ENCODE measurements at regions not wholly inside any gene's neighbourhood (a gene's known extent, or its start where the extent isn't known, plus 50 kb on each side); places are given as distances from the start of the nearest gene placed in this dataset.

DNA sequence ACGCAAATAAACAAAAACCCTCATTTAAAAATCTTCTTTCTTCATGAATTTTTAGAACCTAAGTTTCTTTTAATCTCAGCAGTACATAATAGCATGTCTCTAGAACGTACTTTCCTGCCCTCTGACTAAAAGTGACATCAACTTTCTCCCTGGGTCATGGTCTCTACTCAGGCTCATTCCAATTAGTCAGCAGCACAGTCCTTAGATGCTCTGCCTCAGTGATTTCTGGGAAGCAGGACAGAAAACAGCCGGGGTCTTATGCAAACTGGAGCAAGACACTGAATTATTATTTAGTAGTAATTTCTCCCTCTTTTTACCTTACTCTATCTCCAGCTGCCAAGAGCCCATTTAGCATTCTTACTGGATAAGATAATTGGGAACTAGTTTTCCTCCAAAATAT is 365.2 kb downstream of the TUSC7 start:
- Mint-ChIP-seq H3K4me1 (ENCODE audit: low read depth, unreplicated experiment) (no peaks in the 10 kb centered on the region), H3K9me3 (ENCODE audit: unreplicated experiment) (no peaks in the 10 kb centered on the region), H3K4me3 (ENCODE audit: unreplicated experiment) (no peak overlapping the region), H3K27ac (ENCODE audit: unreplicated experiment) (no peak overlapping the region), H3K27me3 (ENCODE audit: insufficient read depth, unreplicated experiment) (peaks cover 7% of the 10 kb centered on the region), H3K36me3 (ENCODE audit: insufficient read depth, unreplicated experiment) (no peaks in the 10 kb centered on the region)
- Histone ChIP-seq H3K27me3 (replicated peaks; ENCODE audit: control insufficient read depth, insufficient read depth, low read length) (no peaks in the 10 kb centered on the region), H3K36me3 (ENCODE audit: control insufficient read depth, insufficient read depth, low read length) (no peaks in the 10 kb centered on the region), H3K4me3 (ENCODE audit: low read depth, low read length) (no peak overlapping the region), H3K9me3 (no peaks in the 10 kb centered on the region), H3K4me1 (no peaks in the 10 kb centered on the region)
- BruUV-seq (replicated peaks), result no TSS peak
- DNase-seq, result no peak
- CTCF ChIA-PET, result no interaction called here
- TF ChIP-seq, protein P1, sequence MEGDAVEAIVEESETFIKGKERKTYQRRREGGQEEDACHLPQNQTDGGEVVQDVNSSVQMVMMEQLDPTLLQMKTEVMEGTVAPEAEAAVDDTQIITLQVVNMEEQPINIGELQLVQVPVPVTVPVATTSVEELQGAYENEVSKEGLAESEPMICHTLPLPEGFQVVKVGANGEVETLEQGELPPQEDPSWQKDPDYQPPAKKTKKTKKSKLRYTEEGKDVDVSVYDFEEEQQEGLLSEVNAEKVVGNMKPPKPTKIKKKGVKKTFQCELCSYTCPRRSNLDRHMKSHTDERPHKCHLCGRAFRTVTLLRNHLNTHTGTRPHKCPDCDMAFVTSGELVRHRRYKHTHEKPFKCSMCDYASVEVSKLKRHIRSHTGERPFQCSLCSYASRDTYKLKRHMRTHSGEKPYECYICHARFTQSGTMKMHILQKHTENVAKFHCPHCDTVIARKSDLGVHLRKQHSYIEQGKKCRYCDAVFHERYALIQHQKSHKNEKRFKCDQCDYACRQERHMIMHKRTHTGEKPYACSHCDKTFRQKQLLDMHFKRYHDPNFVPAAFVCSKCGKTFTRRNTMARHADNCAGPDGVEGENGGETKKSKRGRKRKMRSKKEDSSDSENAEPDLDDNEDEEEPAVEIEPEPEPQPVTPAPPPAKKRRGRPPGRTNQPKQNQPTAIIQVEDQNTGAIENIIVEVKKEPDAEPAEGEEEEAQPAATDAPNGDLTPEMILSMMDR (IDR thresholded peaks at IDR 0.05; ENCODE audit: insufficient read depth in 1 of 2, low read depth in 1 of 2, low read length in 1 of 2, severe bottlenecking in 1 of 2, unreplicated experiment in 1 of 2), result no peak
- POLR2A ChIA-PET, result no interaction called here
- intact Hi-C loops (cut with micrococcal nuclease; ENCODE audit: unreplicated experiment), result no loop called here

DNA sequence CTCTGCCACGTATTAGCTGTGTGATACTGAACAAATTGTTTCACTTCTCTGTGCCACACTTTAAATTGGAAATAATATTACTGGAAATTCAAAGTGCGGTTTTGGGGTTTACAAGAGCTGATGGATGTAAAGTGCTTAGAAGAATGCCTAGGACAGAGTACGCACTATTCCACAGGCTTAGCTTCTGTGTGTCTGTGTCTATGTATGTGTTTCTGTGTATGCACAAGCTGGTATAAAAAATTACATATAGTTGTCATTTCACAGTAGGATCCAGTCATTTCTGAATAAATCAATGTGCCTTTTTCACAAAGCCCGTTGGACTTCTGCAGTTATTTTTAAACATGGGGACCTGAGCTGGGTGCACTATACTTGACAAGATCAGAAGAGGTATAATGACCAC is 370.4 kb downstream of the TUSC7 start:
- Mint-ChIP-seq H3K9me3 (ENCODE audit: unreplicated experiment) (no peaks in the 10 kb centered on the region), H3K27ac (ENCODE audit: unreplicated experiment) (no peak overlapping the region), H3K4me1 (ENCODE audit: low read depth, unreplicated experiment) (no peaks in the 10 kb centered on the region), H3K36me3 (ENCODE audit: insufficient read depth, unreplicated experiment) (no peaks in the 10 kb centered on the region), H3K27me3 (ENCODE audit: insufficient read depth, unreplicated experiment) (peaks cover 20% of the 10 kb centered on the region), H3K4me3 (ENCODE audit: unreplicated experiment) (no peak overlapping the region)
- ChIA-PET POLR2A (no interaction called here), CTCF (no interaction called here)
- Histone ChIP-seq H3K4me3 (ENCODE audit: low read depth, low read length) (no peak overlapping the region), H3K9me3 (no peaks in the 10 kb centered on the region), H3K27me3 (replicated peaks; ENCODE audit: control insufficient read depth, insufficient read depth, low read length) (no peaks in the 10 kb centered on the region), H3K4me1 (no peaks in the 10 kb centered on the region), H3K36me3 (ENCODE audit: control insufficient read depth, insufficient read depth, low read length) (no peaks in the 10 kb centered on the region)
- no peak for DNase-seq
- no TSS peak for BruUV-seq (replicated peaks)
- intact Hi-C loops (cut with micrococcal nuclease; ENCODE audit: unreplicated experiment), result no loop called here
- TF ChIP-seq, protein P1 (IDR thresholded peaks at IDR 0.05; ENCODE audit: insufficient read depth in 1 of 2, low read depth in 1 of 2, low read length in 1 of 2, severe bottlenecking in 1 of 2, unreplicated experiment in 1 of 2), result no peak

DNA sequence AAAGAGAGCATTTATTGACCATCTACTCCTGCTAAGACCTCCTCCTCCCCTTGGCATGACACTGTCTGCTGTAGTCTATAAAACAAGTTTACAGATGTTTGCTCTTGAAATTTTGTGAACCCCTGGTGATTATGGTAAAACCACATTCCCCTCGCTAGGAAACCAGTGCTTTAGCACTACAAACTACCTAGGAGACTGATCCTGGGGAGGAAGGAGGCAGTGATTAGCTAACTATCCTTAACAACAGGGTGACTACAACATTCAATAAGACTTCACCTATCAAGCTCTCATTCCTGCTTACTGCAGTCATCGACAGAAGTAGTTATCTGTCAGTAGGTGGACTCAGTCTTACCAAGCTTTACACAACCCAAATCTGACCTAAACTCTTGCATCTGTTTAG is 371.3 kb downstream of the TUSC7 start:
- ChIA-PET CTCF (no interaction called here), POLR2A (no interaction called here)
- H3K36me3 Mint-ChIP-seq (ENCODE audit: insufficient read depth, unreplicated experiment), result no peaks in the 10 kb centered on the region
- Histone ChIP-seq H3K27me3 (replicated peaks; ENCODE audit: control insufficient read depth, insufficient read depth, low read length) (no peaks in the 10 kb centered on the region), H3K9me3 (no peaks in the 10 kb centered on the region), H3K4me1 (no peaks in the 10 kb centered on the region), H3K36me3 (ENCODE audit: control insufficient read depth, insufficient read depth, low read length) (no peaks in the 10 kb centered on the region), H3K4me3 (ENCODE audit: low read depth, low read length) (no peak overlapping the region)
- no peaks in the 10 kb centered on the region for H3K9me3 Mint-ChIP-seq (ENCODE audit: unreplicated experiment)
- H3K4me3 Mint-ChIP-seq (ENCODE audit: unreplicated experiment), result no peak overlapping the region
- H3K27me3 Mint-ChIP-seq (ENCODE audit: insufficient read depth, unreplicated experiment), result peaks cover 20% of the 10 kb centered on the region
- DNase-seq, result no peak
- TF ChIP-seq, protein P1 (IDR thresholded peaks at IDR 0.05; ENCODE audit: insufficient read depth in 1 of 2, low read depth in 1 of 2, low read length in 1 of 2, severe bottlenecking in 1 of 2, unreplicated experiment in 1 of 2), result no peak
- intact Hi-C loops (cut with micrococcal nuclease; ENCODE audit: unreplicated experiment), result no loop called here
- no TSS peak for BruUV-seq (replicated peaks)
- no peak overlapping the region for H3K27ac Mint-ChIP-seq (ENCODE audit: unreplicated experiment)
- no peaks in the 10 kb centered on the region for H3K4me1 Mint-ChIP-seq (ENCODE audit: low read depth, unreplicated experiment)
